PC-3 (cell line): ENCODE measurements at regions not wholly inside any gene's neighbourhood (a gene's known extent, or its start where the extent isn't known, plus 50 kb on each side); places are given as distances from the start of the nearest gene placed in this dataset.

Source experiments
- EZH2phosphoT487 ChIP-seq: fragments of 300-600 bp; sonication (generic); IDR thresholded peaks from 2 replicates; pipeline ENCODE4 v1.6.1; 2018; ENCODE audit warnings: mild to moderate bottlenecking, antibody characterized with exemption, low read length, borderline replicate concordance
- TF ChIP-seq, protein P1 (sequence below): fragments of 300-600 bp; sonication (generic); conservative IDR thresholded peaks from 2 replicates; pipeline ENCODE4 v1.5.1; 2017; ENCODE audit warnings: antibody characterized with exemption, low read depth, mild to moderate bottlenecking, low read length

DNA sequence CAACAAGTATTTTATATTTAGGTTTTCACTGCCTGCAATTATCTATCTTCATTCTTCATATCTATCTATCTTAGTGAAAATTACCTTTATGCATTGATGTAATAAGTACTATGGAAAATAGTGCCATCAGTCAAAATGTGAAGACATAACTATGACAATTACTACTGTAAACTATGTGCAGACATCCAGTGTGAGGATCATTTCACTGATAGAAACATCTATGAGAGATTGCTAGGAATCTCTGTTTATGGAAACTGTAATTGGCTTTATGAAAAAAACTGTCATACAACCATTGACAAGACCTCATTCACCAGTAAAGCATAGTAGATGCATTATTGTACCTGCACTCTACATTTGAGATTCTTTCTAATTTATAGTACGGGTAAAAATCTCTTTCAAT, 401.0 kb downstream of the PMP22 start:
- TF ChIP-seq, protein P1, sequence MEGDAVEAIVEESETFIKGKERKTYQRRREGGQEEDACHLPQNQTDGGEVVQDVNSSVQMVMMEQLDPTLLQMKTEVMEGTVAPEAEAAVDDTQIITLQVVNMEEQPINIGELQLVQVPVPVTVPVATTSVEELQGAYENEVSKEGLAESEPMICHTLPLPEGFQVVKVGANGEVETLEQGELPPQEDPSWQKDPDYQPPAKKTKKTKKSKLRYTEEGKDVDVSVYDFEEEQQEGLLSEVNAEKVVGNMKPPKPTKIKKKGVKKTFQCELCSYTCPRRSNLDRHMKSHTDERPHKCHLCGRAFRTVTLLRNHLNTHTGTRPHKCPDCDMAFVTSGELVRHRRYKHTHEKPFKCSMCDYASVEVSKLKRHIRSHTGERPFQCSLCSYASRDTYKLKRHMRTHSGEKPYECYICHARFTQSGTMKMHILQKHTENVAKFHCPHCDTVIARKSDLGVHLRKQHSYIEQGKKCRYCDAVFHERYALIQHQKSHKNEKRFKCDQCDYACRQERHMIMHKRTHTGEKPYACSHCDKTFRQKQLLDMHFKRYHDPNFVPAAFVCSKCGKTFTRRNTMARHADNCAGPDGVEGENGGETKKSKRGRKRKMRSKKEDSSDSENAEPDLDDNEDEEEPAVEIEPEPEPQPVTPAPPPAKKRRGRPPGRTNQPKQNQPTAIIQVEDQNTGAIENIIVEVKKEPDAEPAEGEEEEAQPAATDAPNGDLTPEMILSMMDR = no peak
- TF ChIP-seq EZH2phosphoT487 = no peak
